Activated T-helper 1 cell treated with anti-CD3 and anti-CD28 coated beads, Interleukin-12 subunit alpha, Interleukin-12 subunit beta, Interleukin-2, Interleukin-4 antibody, amounts not matched to agents 30 ng/mL and 10 ng/mL and 1 ng/mL, durations not matched to agents 14 hours and 24 hours and 36 hours (primary cell): ENCODE measurements at regions not wholly inside any gene's neighbourhood (a gene's known extent, or its start where the extent isn't known, plus 50 kb on each side); places are given as distances from the start of the nearest gene placed in this dataset.

Source experiments
- DNase-seq: peaks from one replicate; pipeline ENCODE4 v3.0.0; 2021; ENCODE audit warnings: low spot score
- H3K27ac Mint-ChIP-seq: one replicate; pipeline ENCODE4 v1.8.0; 2021; ENCODE audit warnings: mild to moderate bottlenecking, mixed read lengths
- H3K27me3 Mint-ChIP-seq: one replicate; pipeline ENCODE4 v1.8.0; 2022; ENCODE audit warnings: mild to moderate bottlenecking, moderate library complexity, mixed read lengths; ENCODE audit not compliant: insufficient read depth
- H3K36me3 Mint-ChIP-seq: one replicate; pipeline ENCODE4 v1.8.0; 2021; ENCODE audit warnings: low read depth, mixed read lengths
- H3K4me1 Mint-ChIP-seq: one replicate; pipeline ENCODE4 v1.8.0; 2021; ENCODE audit warnings: low read depth, mixed read lengths
- H3K4me3 Mint-ChIP-seq: one replicate; pipeline ENCODE4 v1.8.0; 2021; ENCODE audit warnings: mild to moderate bottlenecking, moderate library complexity, mixed read lengths
- H3K9me3 Mint-ChIP-seq: one replicate; pipeline ENCODE4 v1.8.0; 2021; ENCODE audit warnings: mixed read lengths
- intact Hi-C: fragments of 100-400 bp; cut with micrococcal nuclease; formaldehyde crosslinking; loops from one replicate; pipeline ENCODE4 v1.15.1; 2024

DNA sequence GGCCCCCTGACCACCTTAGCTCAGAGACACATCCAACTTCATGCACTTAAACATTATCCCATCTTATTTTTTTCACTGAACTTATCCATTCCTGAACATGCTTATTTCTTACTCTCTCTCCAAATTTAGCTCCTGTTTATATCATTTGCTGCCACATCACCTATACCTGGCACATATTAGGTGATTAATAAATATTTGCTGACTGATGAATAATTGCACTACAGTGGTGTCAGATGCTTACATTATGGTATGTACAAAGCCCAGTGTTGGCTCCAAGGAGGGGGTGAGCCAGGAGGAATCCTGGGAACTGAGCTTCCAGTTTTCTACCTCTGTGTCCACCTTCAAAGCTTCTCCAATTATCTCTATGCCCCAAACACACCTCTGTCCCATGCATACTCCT lies 124.0 kb upstream of the PMFBP1 start:
- no peaks in the 10 kb centered on the region for H3K4me1 Mint-ChIP-seq
- no peaks in the 10 kb centered on the region for H3K36me3 Mint-ChIP-seq
- H3K27ac Mint-ChIP-seq: no peak overlapping the region

DNA sequence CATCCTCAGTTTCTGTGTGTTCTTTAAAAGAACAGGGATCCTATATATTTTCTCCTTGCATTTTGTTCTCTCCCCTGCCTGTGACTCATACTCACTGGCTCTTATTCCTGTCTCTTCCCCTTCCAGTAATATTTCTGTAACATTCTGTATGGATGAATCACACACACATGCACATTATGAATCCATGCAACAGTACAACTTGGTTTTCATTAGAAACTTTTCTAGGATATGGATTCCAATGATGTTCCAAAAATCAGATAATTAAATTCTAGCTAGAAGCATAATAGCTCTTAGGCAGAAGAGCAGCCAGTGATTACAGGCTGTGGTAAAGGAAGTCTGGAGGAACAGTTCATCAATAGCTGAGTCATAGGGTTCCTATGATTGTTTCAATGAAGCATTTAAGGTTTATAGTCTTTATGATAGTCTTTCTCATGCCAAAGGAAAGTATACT lies 119.6 kb upstream of the PMFBP1 start:
- Mint-ChIP-seq H3K27me3 (no peaks in the 10 kb centered on the region), H3K4me3 (no peak overlapping the region), H3K27ac (no peak overlapping the region), H3K9me3 (no peaks in the 10 kb centered on the region), H3K36me3 (no peaks in the 10 kb centered on the region), H3K4me1 (no peaks in the 10 kb centered on the region)
- DNase-seq: no peak
- intact Hi-C loops: no loop called here

More for the DNA sequence above, 124.0 kb upstream of the PMFBP1 start:
- DNase-seq: no peak
- H3K27me3 Mint-ChIP-seq: peaks cover 2% of the 10 kb centered on the region
- H3K9me3 Mint-ChIP-seq: no peaks in the 10 kb centered on the region
- intact Hi-C loops: no loop called here
- H3K4me3 Mint-ChIP-seq: no peak overlapping the region

DNA sequence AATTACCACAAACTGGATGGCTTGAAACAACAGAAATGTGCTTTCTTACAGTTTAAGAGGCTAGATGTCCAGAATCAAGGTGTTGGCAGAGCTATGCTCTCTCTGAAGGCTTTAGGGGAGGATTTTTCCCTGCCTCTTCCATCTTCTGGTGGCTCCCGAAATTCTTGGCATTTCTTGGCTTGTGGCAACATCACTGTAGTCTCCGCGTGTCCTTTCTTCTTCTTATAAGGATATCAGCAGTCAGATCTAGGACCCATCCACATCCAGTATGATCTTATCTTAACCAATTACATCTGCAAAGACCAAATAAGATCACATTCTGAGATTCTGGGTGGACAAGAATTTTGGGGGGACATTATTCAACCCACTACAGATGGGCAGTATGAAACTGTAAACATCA lies 119.2 kb upstream of the PMFBP1 start:
- no peak overlapping the region for H3K27ac Mint-ChIP-seq
- H3K9me3 Mint-ChIP-seq: no peaks in the 10 kb centered on the region
- no peak for DNase-seq
- no peaks in the 10 kb centered on the region for H3K4me1 Mint-ChIP-seq
- intact Hi-C loops: no loop called here
- no peaks in the 10 kb centered on the region for H3K36me3 Mint-ChIP-seq
- no peak overlapping the region for H3K4me3 Mint-ChIP-seq
- no peaks in the 10 kb centered on the region for H3K27me3 Mint-ChIP-seq

DNA sequence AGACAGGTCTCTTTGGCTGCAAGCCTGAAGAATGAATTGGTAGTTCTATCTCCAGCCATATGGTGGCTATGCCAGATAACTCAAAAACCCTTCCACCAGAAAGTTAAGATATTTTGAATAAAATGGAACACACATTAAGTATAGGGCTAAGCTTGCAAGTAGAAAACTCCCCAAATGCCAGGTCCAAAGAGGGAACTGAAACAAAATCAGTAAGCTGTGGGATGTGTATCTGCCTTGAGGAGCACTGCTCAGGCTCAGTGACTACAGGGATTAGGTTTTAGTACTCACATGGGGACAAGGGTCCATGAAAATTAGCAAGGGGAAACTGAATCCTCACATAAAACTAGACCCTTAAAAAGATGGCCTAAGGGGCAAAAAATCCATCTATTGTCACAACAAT lies 115.7 kb upstream of the PMFBP1 start:
- H3K27ac Mint-ChIP-seq: no peak overlapping the region
- DNase-seq: no peak

GRCh38 chr16:72286936-72287620 lies 115.1 kb upstream of the PMFBP1 start:
- no peaks in the 10 kb centered on the region for H3K4me1 Mint-ChIP-seq
- no peaks in the 10 kb centered on the region for H3K36me3 Mint-ChIP-seq
- DNase-seq: no peak
- no peaks in the 10 kb centered on the region for H3K9me3 Mint-ChIP-seq
- H3K27me3 Mint-ChIP-seq: no peaks in the 10 kb centered on the region
- intact Hi-C loops: no loop called here
- no peak overlapping the region for H3K27ac Mint-ChIP-seq
- H3K4me3 Mint-ChIP-seq: no peak overlapping the region

More for the DNA sequence above, 115.7 kb upstream of the PMFBP1 start:
- Mint-ChIP-seq H3K36me3 (no peaks in the 10 kb centered on the region), H3K9me3 (no peaks in the 10 kb centered on the region), H3K4me3 (no peak overlapping the region), H3K27me3 (no peaks in the 10 kb centered on the region), H3K4me1 (no peaks in the 10 kb centered on the region)
- intact Hi-C loops: no loop called here

GRCh38 chr16:72285728-72286127 lies 113.8 kb upstream of the PMFBP1 start:
- Mint-ChIP-seq H3K27ac (no peak overlapping the region), H3K4me3 (no peak overlapping the region), H3K9me3 (no peaks in the 10 kb centered on the region), H3K4me1 (no peaks in the 10 kb centered on the region), H3K36me3 (no peaks in the 10 kb centered on the region), H3K27me3 (no peaks in the 10 kb centered on the region)
- no peak for DNase-seq
- intact Hi-C loops: no loop called here

- Mint-ChIP-seq H3K36me3 (no peaks in the 10 kb centered on the region), H3K9me3 (no peaks in the 10 kb centered on the region), H3K27me3 (no peaks in the 10 kb centered on the region), H3K4me1 (no peaks in the 10 kb centered on the region), H3K27ac (no peak overlapping the region), H3K4me3 (no peak overlapping the region)
- DNase-seq: no peak
- intact Hi-C loops: no loop called here
These were observed 113.4 kb upstream of the PMFBP1 start for GRCh38 chr16:72285324-72285723.

DNA sequence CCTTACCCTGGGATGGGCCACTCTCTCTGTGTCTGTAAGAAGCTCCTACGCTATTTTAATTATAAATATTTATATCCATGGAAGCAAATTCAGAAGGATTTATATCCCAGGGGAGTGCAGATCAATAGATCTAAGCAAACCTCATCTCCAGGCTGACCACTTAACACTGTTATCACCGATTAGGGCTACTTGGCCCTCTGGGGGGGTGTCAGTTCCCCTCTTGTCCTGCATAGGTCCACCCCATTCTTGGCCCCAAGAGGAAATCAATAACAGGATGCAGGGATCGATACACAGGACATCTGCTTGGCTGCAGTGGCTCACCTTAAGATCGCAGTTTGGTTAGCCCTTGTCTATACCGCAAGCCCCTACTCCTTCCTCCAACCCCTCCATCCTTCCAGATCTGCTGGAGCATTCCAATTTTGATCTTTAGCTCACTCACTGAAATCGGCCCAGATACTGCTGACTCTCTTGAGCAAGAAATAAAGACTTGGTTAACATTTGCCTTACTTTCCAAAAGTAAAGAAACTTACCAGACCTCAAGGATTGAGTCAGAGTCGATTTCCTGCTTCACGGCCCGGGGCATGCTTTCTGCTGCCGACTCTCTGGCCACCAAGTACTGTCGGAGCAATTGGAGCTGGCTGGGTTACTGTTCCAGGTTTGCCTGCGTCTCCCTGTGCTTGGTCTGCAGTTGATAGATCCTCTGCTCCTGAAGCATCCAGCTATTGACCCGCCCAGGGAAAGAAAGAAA lies 112.3 kb upstream of the PMFBP1 start:
- intact Hi-C loops: no loop called here
- Mint-ChIP-seq H3K27me3 (no peaks in the 10 kb centered on the region), H3K9me3 (no peaks in the 10 kb centered on the region), H3K27ac (no peak overlapping the region), H3K4me3 (no peak overlapping the region), H3K36me3 (no peaks in the 10 kb centered on the region), H3K4me1 (no peaks in the 10 kb centered on the region)
- no peak for DNase-seq

- no peak for DNase-seq
- Mint-ChIP-seq H3K4me3 (no peak overlapping the region), H3K9me3 (no peaks in the 10 kb centered on the region), H3K27me3 (peaks cover 2% of the 10 kb centered on the region), H3K36me3 (no peaks in the 10 kb centered on the region), H3K27ac (no peak overlapping the region), H3K4me1 (no peaks in the 10 kb centered on the region)
- intact Hi-C loops: no loop called here
These were observed 110.4 kb upstream of the PMFBP1 start for GRCh38 chr16:72282362-72282761.

DNA sequence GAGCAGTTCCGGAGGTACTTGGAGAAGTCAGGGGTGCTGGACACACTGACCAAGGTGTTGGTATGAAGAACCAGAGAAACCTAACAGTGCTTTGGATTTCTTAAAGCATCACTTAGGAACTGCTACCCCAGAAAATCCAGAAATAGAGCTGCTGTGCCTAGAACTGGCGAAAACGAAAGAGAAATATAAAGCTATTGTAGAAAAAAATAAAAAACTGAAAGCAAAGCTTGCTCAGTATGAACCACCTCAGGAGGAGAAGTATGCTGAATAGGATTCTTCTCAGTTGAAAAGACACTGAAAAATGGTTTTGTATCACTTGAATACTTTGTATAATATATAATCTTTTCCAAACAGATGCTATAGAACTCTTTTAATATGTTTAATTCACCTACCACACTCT lies 106.3 kb upstream of the PMFBP1 start:
- intact Hi-C loops: no loop called here
- Mint-ChIP-seq H3K4me1 (no peaks in the 10 kb centered on the region), H3K27ac (no peak overlapping the region), H3K9me3 (no peaks in the 10 kb centered on the region), H3K36me3 (no peaks in the 10 kb centered on the region), H3K4me3 (no peak overlapping the region), H3K27me3 (peaks cover 2% of the 10 kb centered on the region)
- no peak for DNase-seq

- no peak overlapping the region for H3K4me3 Mint-ChIP-seq
- no peak overlapping the region for H3K27ac Mint-ChIP-seq
- no peaks in the 10 kb centered on the region for H3K4me1 Mint-ChIP-seq
- intact Hi-C loops: no loop called here
- H3K9me3 Mint-ChIP-seq: no peaks in the 10 kb centered on the region
- no peak for DNase-seq
- H3K27me3 Mint-ChIP-seq: peaks cover 2% of the 10 kb centered on the region
- H3K36me3 Mint-ChIP-seq: no peaks in the 10 kb centered on the region
These were observed 105.8 kb upstream of the PMFBP1 start for GRCh38 chr16:72277749-72278148.

GRCh38 chr16:72271699-72272240 lies 99.8 kb upstream of the PMFBP1 start:
- intact Hi-C loops: no loop called here
- Mint-ChIP-seq H3K36me3 (no peaks in the 10 kb centered on the region), H3K4me3 (no peak overlapping the region), H3K27me3 (peaks cover 3% of the 10 kb centered on the region), H3K9me3 (no peaks in the 10 kb centered on the region), H3K27ac (no peak overlapping the region), H3K4me1 (no peaks in the 10 kb centered on the region)
- no peak for DNase-seq

- no peaks in the 10 kb centered on the region for H3K4me1 Mint-ChIP-seq
- H3K9me3 Mint-ChIP-seq: no peaks in the 10 kb centered on the region
- H3K4me3 Mint-ChIP-seq: no peak overlapping the region
- H3K27ac Mint-ChIP-seq: no peak overlapping the region
- peaks cover 3% of the 10 kb centered on the region for H3K27me3 Mint-ChIP-seq
- DNase-seq: no peak
- intact Hi-C loops: no loop called here
- H3K36me3 Mint-ChIP-seq: no peaks in the 10 kb centered on the region
These were observed 98.6 kb upstream of the PMFBP1 start for GRCh38 chr16:72270531-72270930.
